ENCODE measurements at regions not wholly inside any gene's neighbourhood (a gene's known extent, or its start where the extent isn't known, plus 50 kb on each side); places are given as distances from the start of the nearest gene placed in this dataset.
A peak's percentile ranks its signal among the peaks of the same experiment; 100 is the strongest.

- no peak for DNase-seq (ENCODE audit: low read depth)
Observed at GRCh38 chr11:23680488-23681230, 816.2 kb upstream of the LUZP2 start.

GRCh38 chr11:23684701-23685100, 812.2 kb upstream of the LUZP2 start:
- peak; percentile 11 for DNase-seq (ENCODE audit: low read depth)

DNA sequence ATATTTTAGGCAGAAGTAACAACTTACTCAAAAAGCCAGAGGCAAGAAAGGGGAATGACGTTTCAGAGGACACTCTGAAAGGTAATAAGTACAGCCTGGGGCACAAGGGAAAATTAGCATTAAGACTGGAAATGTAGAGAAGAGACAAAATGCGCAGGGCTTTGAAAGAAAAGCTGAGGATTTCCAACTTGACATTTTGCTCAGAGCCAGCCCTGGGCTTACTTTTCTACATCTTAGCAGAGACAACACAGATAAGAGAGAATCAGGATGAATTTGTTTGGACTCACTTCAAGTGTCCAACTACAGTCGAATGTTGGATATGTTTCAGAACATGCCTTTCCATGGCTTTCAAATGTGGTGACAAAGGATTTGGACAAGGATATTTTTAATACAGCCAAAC, 808.9 kb upstream of the LUZP2 start:
- DNase-seq (ENCODE audit: low read depth): no peak

GRCh38 chr11:23688411-23688810, 808.4 kb upstream of the LUZP2 start:
- no peak for DNase-seq (ENCODE audit: low read depth)

DNA sequence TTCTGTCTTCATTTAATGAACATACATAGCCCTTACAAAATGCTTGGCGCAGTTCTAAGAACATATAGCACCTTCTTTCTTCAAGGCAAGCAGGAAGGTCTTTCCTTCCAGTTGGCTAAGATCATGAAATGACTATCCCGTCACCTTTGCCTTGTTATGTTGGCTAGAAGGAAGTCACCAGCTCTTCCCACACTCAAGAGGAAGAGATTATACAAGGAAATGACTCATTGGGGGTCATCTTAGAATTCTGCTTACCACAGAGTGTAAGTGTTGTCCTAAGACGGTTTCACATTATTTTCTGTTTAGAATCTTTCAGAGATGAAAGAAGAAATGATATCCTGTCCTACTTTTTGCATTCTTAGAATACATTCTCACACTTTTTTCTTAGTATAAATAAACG, 808.0 kb upstream of the LUZP2 start:
- DNase-seq (ENCODE audit: low read depth): no peak

DNA sequence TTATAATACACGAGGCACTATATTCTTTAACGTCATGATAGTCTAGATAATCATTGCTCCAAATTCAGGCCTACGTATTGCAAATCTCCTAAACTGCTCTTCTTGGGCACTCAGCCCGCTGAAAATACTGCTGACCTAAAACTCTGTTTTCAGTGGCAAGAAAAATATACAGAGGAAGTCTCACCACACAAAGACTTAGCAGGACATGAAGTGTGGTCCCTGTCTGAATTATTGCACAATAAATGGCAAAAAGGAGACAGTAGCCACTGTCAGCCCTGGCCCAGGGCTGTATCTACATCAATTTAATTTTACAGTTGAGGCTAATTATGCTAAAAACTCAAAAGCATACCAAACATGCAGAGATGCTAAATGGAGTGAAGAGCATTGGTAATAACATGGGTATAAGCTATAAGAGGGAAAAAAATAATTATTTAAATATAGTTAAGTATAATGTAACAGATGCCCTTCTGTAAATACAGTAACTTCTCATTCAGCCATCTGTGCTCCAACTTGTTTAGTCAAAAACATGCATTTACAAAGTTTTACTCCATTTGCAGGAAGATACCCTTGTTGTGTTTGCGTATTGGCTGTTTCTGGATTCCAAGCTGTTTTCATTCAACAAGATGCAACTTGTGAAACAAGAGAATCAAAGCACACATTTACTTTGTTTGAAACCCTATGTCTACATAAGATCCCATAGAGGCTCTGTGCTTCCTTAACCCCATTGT, 800.0 kb upstream of the LUZP2 start:
- no peak for DNase-seq (ENCODE audit: low read depth)

DNA sequence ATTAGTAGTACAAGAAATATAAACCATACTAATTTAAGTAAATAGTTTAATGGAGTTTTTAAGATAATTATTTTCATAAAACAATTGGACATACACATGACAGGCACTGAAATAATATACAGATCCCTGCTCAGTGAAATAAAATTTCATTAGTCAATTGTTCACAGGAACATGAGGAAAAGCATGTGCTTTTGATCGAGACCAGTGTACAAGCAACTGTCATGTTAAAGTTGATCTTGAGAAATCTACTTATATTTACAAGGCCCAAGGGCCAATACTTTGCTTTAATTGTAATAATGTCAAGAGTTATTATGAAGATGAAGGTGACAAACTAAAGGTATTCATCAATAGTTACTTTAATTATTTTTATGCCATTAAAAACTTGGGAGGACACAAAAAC, 792.7 kb upstream of the LUZP2 start:
- DNase-seq (ENCODE audit: low read depth): no peak

DNA sequence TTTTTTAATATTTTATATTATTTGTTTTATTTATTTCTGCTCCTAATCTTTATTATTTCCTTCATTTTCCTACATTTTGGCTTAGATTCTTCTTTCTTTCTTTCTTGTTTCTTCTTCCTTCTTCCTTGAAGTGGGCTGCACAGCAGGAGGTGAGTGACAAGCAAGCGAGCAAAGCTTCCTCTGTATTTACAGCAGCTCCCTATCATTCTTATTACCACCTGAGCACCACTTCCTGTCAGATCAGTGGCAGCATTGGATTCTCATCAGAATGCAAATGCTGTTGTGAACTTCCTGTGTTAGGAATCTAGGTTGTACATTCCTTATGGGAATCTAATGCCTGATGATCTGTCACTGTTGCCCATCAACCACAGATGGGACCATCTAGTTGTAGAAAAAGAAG, 784.9 kb upstream of the LUZP2 start:
- DNase-seq (ENCODE audit: low read depth): peak; percentile 39

DNA sequence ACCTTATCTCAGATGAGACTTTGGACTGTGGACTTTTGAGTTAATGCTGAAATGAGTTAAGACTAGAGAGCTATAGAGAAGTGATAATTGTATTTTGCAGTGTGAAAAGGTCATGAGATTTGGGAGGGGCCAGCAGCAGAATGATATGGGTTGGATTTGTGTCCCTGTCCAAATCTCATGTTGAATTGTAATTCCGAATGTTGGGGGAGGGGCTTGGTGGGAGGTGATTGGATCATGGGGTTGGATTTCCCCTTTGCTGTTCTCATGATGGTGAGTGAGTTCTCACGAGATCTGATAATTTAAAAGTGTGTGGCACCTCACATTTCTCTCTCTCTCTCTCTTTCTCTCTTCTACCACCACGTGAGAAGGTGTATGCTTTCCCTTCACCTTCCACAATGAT, 777.8 kb upstream of the LUZP2 start:
- DNase-seq (ENCODE audit: low read depth): no peak

DNA sequence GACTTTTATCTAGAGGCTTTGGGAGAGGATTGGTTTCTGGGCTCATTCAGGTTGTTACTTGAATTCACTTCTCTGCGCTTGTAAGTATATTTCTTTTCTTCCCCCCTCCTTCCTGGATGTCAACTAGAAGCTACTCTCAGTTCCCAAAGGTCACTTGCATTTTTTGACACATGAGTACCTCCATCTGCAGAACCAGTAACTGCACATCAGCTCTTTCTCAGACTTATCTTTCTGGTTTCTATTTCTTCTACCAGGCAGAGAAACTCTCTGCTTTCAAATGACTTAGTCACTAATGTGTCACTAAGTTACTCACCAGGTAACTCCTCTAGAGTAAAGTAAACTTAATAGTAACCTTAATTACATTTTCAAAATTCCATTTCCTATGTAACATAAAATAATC, 773.0 kb upstream of the LUZP2 start:
- DNase-seq (ENCODE audit: low read depth): no peak

DNA sequence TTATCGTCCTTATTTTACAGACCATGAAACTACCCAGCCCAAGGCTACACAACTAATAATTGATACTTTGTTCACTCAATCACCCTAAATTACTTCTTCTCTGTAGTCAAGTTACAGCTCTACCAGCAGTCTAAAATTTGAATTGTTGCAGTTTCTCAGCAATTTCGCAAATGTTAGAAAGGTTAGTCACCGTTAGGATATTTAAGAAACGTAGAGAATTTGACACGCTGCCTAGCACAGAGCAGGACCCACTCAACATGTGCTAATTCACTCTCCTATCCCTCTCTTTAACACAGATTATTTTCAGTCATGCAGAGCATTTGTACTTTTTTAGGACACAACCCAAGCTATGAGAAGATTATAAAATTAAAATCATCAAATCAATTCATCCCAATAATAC, 771.1 kb upstream of the LUZP2 start:
- no peak for DNase-seq (ENCODE audit: low read depth)

- DNase-seq (ENCODE audit: low read depth): no peak
Observed at GRCh38 chr11:23727387-23727786, 769.5 kb upstream of the LUZP2 start.

DNA sequence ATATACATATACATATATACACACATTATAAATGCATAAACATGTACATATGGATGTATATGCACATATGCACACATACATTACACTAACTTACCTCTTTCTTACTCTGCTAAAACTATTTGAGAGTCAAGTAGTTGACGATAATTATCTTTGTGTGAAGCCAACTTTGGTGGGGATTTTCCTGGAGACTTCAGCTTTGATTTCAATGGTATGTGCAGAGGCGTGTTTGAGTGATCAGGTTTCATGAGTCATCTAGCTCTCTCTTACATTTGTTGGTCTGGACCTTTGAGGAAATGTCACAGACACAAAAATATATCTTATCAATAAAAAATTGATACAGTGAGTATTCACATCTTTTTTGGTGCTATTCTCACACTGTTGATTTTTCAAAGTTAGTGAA, 769.1 kb upstream of the LUZP2 start:
- no peak for DNase-seq (ENCODE audit: low read depth)

GRCh38 chr11:23729088-23729487, 767.8 kb upstream of the LUZP2 start:
- DNase-seq (ENCODE audit: low read depth): no peak

GRCh38 chr11:23730307-23730998, 766.4 kb upstream of the LUZP2 start:
- DNase-seq (ENCODE audit: low read depth): no peak

- DNase-seq (ENCODE audit: low read depth): no peak
Observed at GRCh38 chr11:23732026-23732425, 764.8 kb upstream of the LUZP2 start.

DNA sequence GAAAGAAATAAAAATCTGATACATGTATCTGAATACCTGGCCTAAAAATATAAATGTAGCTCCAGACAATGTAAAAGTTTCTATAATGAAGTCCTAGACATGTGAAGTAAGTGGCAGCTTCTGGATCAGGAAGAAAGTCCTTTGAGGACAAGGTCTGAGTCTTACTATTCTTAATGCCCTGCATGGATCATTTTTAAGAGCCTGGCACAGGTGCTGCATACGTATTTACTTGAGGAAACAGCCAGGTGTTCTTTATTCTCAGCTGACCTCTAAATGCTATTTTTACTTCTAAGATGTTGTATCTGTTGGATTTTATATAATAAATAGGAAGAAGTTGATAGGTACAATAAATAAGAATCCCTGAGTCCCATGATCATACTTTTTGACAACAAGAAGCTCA, 750.0 kb upstream of the LUZP2 start:
- DNase-seq (ENCODE audit: low read depth): no peak

DNA sequence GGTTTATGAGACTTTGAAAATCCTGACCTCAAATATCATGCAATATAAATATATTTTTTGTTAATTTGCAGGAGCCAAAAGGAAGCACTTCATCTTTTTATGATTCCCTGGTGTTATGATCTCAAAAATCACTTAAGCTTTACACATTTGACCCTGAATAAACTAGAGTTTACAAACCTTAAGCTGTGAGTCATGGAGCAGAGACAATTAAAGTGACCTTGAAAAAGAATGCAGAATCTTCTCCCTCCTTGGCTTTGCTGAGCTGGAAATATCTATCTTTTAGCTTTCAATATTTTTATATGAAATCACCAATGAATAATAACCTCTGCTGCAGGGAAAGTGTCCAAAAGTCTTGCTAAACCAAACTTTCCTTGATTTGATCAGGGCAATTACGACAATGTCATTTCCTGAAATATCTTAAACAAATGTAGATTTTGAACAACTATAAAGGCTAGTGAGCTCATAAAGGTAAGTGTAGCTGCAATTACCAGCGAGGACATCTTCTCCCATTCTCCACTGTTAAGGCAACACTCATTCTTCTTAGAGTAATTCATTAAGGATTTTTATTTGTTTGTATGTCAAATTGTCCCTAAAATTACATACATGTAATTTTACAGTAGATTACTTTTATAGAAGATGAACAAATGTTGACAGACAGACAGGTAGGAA, 747.0 kb upstream of the LUZP2 start:
- no peak for DNase-seq (ENCODE audit: low read depth)

- DNase-seq (ENCODE audit: low read depth): no peak
Observed at GRCh38 chr11:23751280-23751679, 745.6 kb upstream of the LUZP2 start.

DNA sequence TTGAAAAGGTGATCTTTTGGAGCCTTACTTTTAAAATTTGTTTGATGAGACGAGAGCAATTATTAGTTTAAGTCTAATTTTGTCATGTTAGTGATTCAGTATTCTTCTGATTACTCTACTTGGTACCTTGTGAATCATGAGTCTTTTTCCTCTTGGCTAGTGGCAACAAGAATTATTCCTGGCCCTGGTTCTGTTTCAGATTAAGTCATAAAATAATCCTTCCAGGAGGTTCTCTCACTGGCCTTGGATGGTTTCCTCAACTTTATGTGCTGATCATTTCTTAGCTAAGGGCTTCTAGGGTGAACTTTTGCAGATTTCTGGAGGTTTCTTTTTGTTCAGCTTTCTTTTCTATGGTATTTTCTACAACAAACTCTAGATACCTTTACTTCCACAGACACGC, 741.8 kb upstream of the LUZP2 start:
- no peak for DNase-seq (ENCODE audit: low read depth)

DNA sequence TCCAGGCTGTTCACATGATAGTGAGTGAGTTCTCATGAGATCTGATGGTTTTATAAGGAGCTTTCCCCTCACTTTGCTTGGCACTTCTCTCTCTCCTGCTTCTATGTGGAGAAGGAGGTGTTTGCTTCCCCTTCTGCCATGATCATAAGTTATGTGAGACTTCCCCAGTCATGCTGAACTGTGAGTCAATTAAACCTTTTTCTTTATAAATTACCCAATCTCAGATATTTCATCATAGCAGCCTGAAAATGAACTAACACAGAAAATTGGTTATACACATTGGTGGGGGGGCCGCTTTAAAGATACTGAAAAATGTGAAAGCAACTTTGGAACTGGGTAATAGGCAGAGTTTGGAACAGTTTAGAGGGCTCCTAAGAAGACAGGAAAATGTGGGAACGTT, 741.1 kb upstream of the LUZP2 start:
- DNase-seq (ENCODE audit: low read depth): no peak

GRCh38 chr11:23759489-23759888, 737.4 kb upstream of the LUZP2 start:
- DNase-seq (ENCODE audit: low read depth): no peak

- DNase-seq (ENCODE audit: low read depth): no peak
Observed at GRCh38 chr11:23764286-23764685, 732.6 kb upstream of the LUZP2 start.

All from CMK (cell line).